ENCODE measurements at regions not wholly inside any gene's neighbourhood (a gene's known extent, or its start where the extent isn't known, plus 50 kb on each side); places are given as distances from the start of the nearest gene placed in this dataset.

- H3K4me3 ChIP-seq (ENCODE audit: low read length) = no peak overlapping the region
- DNase-seq = no peak
These were observed 241.3 kb upstream of the IRS2 start for GRCh38 chr13:110027470-110028240.

GRCh38 chr13:110024645-110024980 is 238.2 kb upstream of the IRS2 start:
- no CpG with 5 or more reads among the region's 1 CpG for WGBS (ENCODE audit: extremely low coverage, insufficient coverage, low lambda C conversion rate)
- H3K79me1 ChIP-seq (ENCODE audit: low read length) = no peaks in the 10 kb centered on the region

More at GRCh38 chr13:110027470-110028240, 241.3 kb upstream of the IRS2 start:
- Histone ChIP-seq H3K18ac (ENCODE audit: low read length) (no peak overlapping the region), H3K23ac (ENCODE audit: low read length) (no peak overlapping the region), H3K27me3 (ENCODE audit: insufficient read depth, low read length, poor library complexity) (no peaks in the 10 kb centered on the region), H3K4me2 (ENCODE audit: low read length) (no peak overlapping the region), H3K4ac (ENCODE audit: low read depth, low read length) (no peak overlapping the region), H3K9ac (ENCODE audit: low read length) (no peak overlapping the region), H3K4me1 (ENCODE audit: control insufficient read depth, low read depth, low read length) (no peaks in the 10 kb centered on the region), H2AK5ac (ENCODE audit: low read length) (no peak overlapping the region), H3K79me2 (ENCODE audit: control insufficient read depth, insufficient read depth, low read length) (no peaks in the 10 kb centered on the region), H3K27ac (ENCODE audit: low read depth, low read length) (no peak overlapping the region), H3K56ac (ENCODE audit: low read length) (no peak overlapping the region), H3K79me1 (ENCODE audit: low read length) (no peaks in the 10 kb centered on the region), H2BK15ac (replicated peaks; ENCODE audit: low read depth) (no peak overlapping the region), H2BK120ac (ENCODE audit: low read depth, low read length) (no peak overlapping the region), H2BK5ac (ENCODE audit: low read length) (no peak overlapping the region), H4K5ac (ENCODE audit: low read length) (no peak overlapping the region), H3K36me3 (ENCODE audit: control insufficient read depth, insufficient read depth, low read length) (no peaks in the 10 kb centered on the region), H4K8ac (ENCODE audit: low read depth, low read length) (no peak overlapping the region)
- WGBS (ENCODE audit: extremely low coverage, insufficient coverage, low lambda C conversion rate) = no CpG with 5 or more reads among the region's 8 CpGs

GRCh38 chr13:110023729-110024644 is 237.6 kb upstream of the IRS2 start:
- H2BK15ac ChIP-seq (replicated peaks; ENCODE audit: low read depth) = no peak overlapping the region
- no peak overlapping the region for H3K27ac ChIP-seq (ENCODE audit: low read depth, low read length)
- no peak for DNase-seq
- no peak overlapping the region for H3K4ac ChIP-seq (ENCODE audit: low read depth, low read length)
- H2BK5ac ChIP-seq (ENCODE audit: low read length) = no peak overlapping the region
- no peak overlapping the region for H4K8ac ChIP-seq (ENCODE audit: low read depth, low read length)
- no peak overlapping the region for H3K9ac ChIP-seq (ENCODE audit: low read length)
- H3K56ac ChIP-seq (ENCODE audit: low read length) = no peak overlapping the region
- H3K79me2 ChIP-seq (ENCODE audit: control insufficient read depth, insufficient read depth, low read length) = no peaks in the 10 kb centered on the region
- no peak overlapping the region for H2AK5ac ChIP-seq (ENCODE audit: low read length)
- no peaks in the 10 kb centered on the region for H3K27me3 ChIP-seq (ENCODE audit: insufficient read depth, low read length, poor library complexity)
- H2BK120ac ChIP-seq (ENCODE audit: low read depth, low read length) = no peak overlapping the region
- H3K23ac ChIP-seq (ENCODE audit: low read length) = no peak overlapping the region
- no peaks in the 10 kb centered on the region for H3K79me1 ChIP-seq (ENCODE audit: low read length)
- H3K18ac ChIP-seq (ENCODE audit: low read length) = no peak overlapping the region
- no peaks in the 10 kb centered on the region for H3K4me1 ChIP-seq (ENCODE audit: control insufficient read depth, low read depth, low read length)
- no peak overlapping the region for H3K4me2 ChIP-seq (ENCODE audit: low read length)
- H3K4me3 ChIP-seq (ENCODE audit: low read length) = no peak overlapping the region
- H3K36me3 ChIP-seq (ENCODE audit: control insufficient read depth, insufficient read depth, low read length) = no peaks in the 10 kb centered on the region
- no CpG with 5 or more reads among the region's 14 CpGs for WGBS (ENCODE audit: extremely low coverage, insufficient coverage, low lambda C conversion rate)
- H4K5ac ChIP-seq (ENCODE audit: low read length) = no peak overlapping the region

More at GRCh38 chr13:110024645-110024980, 238.2 kb upstream of the IRS2 start:
- H4K5ac ChIP-seq (ENCODE audit: low read length) = no peak overlapping the region
- H2AK5ac ChIP-seq (ENCODE audit: low read length) = no peak overlapping the region
- no peak overlapping the region for H3K18ac ChIP-seq (ENCODE audit: low read length)
- no peak overlapping the region for H2BK5ac ChIP-seq (ENCODE audit: low read length)
- H2BK120ac ChIP-seq (ENCODE audit: low read depth, low read length) = no peak overlapping the region
- no peak for DNase-seq
- no peaks in the 10 kb centered on the region for H3K4me1 ChIP-seq (ENCODE audit: control insufficient read depth, low read depth, low read length)
- no peak overlapping the region for H3K4ac ChIP-seq (ENCODE audit: low read depth, low read length)
- H3K27me3 ChIP-seq (ENCODE audit: insufficient read depth, low read length, poor library complexity) = no peaks in the 10 kb centered on the region
- H3K9ac ChIP-seq (ENCODE audit: low read length) = no peak overlapping the region
- no peak overlapping the region for H3K56ac ChIP-seq (ENCODE audit: low read length)
- H3K4me3 ChIP-seq (ENCODE audit: low read length) = no peak overlapping the region
- no peaks in the 10 kb centered on the region for H3K79me2 ChIP-seq (ENCODE audit: control insufficient read depth, insufficient read depth, low read length)
- no peak overlapping the region for H2BK15ac ChIP-seq (replicated peaks; ENCODE audit: low read depth)
- no peak overlapping the region for H4K8ac ChIP-seq (ENCODE audit: low read depth, low read length)
- no peak overlapping the region for H3K4me2 ChIP-seq (ENCODE audit: low read length)
- no peak overlapping the region for H3K23ac ChIP-seq (ENCODE audit: low read length)
- no peaks in the 10 kb centered on the region for H3K36me3 ChIP-seq (ENCODE audit: control insufficient read depth, insufficient read depth, low read length)
- H3K27ac ChIP-seq (ENCODE audit: low read depth, low read length) = no peak overlapping the region

GRCh38 chr13:110018009-110018408 is 231.6 kb upstream of the IRS2 start:
- no peaks in the 10 kb centered on the region for H3K27me3 ChIP-seq (ENCODE audit: insufficient read depth, low read length, poor library complexity)
- no CpG with 5 or more reads among the region's 11 CpGs for WGBS (ENCODE audit: extremely low coverage, insufficient coverage, low lambda C conversion rate)
- H4K5ac ChIP-seq (ENCODE audit: low read length) = no peak overlapping the region
- H2BK120ac ChIP-seq (ENCODE audit: low read depth, low read length) = no peak overlapping the region
- no peak overlapping the region for H2AK5ac ChIP-seq (ENCODE audit: low read length)
- H2BK15ac ChIP-seq (replicated peaks; ENCODE audit: low read depth) = no peak overlapping the region
- no peaks in the 10 kb centered on the region for H3K79me1 ChIP-seq (ENCODE audit: low read length)
- no peaks in the 10 kb centered on the region for H3K79me2 ChIP-seq (ENCODE audit: control insufficient read depth, insufficient read depth, low read length)
- no peak overlapping the region for H3K4me2 ChIP-seq (ENCODE audit: low read length)
- peaks cover 2% of the 10 kb centered on the region for H3K4me1 ChIP-seq (ENCODE audit: control insufficient read depth, low read depth, low read length)
- no peak overlapping the region for H2BK5ac ChIP-seq (ENCODE audit: low read length)
- H3K4me3 ChIP-seq (ENCODE audit: low read length) = no peak overlapping the region
- H3K23ac ChIP-seq (ENCODE audit: low read length) = no peak overlapping the region
- DNase-seq = no peak
- H3K27ac ChIP-seq (ENCODE audit: low read depth, low read length) = no peak overlapping the region
- H3K4ac ChIP-seq (ENCODE audit: low read depth, low read length) = no peak overlapping the region
- H3K56ac ChIP-seq (ENCODE audit: low read length) = no peak overlapping the region
- no peak overlapping the region for H4K8ac ChIP-seq (ENCODE audit: low read depth, low read length)
- H3K9ac ChIP-seq (ENCODE audit: low read length) = no peak overlapping the region
- no peak overlapping the region for H3K18ac ChIP-seq (ENCODE audit: low read length)
- H3K36me3 ChIP-seq (ENCODE audit: control insufficient read depth, insufficient read depth, low read length) = no peaks in the 10 kb centered on the region

- Histone ChIP-seq H3K27ac (ENCODE audit: low read depth, low read length) (no peak overlapping the region), H2AK5ac (ENCODE audit: low read length) (no peak overlapping the region), H3K79me1 (ENCODE audit: low read length) (no peaks in the 10 kb centered on the region), H3K4me3 (ENCODE audit: low read length) (no peak overlapping the region), H3K27me3 (ENCODE audit: insufficient read depth, low read length, poor library complexity) (no peaks in the 10 kb centered on the region), H3K4me1 (ENCODE audit: control insufficient read depth, low read depth, low read length) (peaks cover 2% of the 10 kb centered on the region), H3K23ac (ENCODE audit: low read length) (no peak overlapping the region), H3K4ac (ENCODE audit: low read depth, low read length) (no peak overlapping the region), H2BK15ac (replicated peaks; ENCODE audit: low read depth) (no peak overlapping the region), H3K18ac (ENCODE audit: low read length) (no peak overlapping the region), H3K79me2 (ENCODE audit: control insufficient read depth, insufficient read depth, low read length) (no peaks in the 10 kb centered on the region), H3K56ac (ENCODE audit: low read length) (no peak overlapping the region), H3K36me3 (ENCODE audit: control insufficient read depth, insufficient read depth, low read length) (no peaks in the 10 kb centered on the region), H3K9ac (ENCODE audit: low read length) (no peak overlapping the region), H4K8ac (ENCODE audit: low read depth, low read length) (no peak overlapping the region), H4K5ac (ENCODE audit: low read length) (no peak overlapping the region), H2BK5ac (ENCODE audit: low read length) (no peak overlapping the region), H3K4me2 (ENCODE audit: low read length) (no peak overlapping the region), H2BK120ac (ENCODE audit: low read depth, low read length) (no peak overlapping the region)
- peak; percentile 96 for DNase-seq
- WGBS (ENCODE audit: extremely low coverage, insufficient coverage, low lambda C conversion rate) = no CpG with 5 or more reads among the region's 7 CpGs
These were observed 231.0 kb upstream of the IRS2 start for GRCh38 chr13:110017379-110017778.
